ENCODE measurements at regions not wholly inside any gene's neighbourhood (a gene's known extent, or its start where the extent isn't known, plus 50 kb on each side); places are given as distances from the start of the nearest gene placed in this dataset.
A peak's percentile ranks its signal among the peaks of the same experiment; 100 is the strongest.

DNA sequence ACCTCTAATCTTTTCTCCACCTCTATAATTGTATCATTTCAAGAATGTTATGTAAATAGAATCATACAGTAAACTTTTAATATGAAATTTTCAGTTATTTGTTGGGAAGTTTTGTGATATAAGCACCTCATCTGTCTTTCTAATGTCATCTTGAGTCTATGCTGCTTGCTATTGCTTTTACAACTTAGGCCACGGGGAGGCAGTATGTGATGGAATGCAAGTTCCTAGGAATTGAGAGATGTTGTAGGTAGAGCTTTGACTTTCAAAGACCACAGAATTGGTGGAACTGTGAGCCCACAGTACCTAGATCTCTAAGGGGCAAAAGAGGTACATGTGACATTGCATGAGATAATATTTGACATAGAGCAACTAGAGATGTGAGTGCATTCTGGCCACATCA lies 328.3 kb downstream of the MFSD1 start:
- DNase-seq (ENCODE audit: low read depth), result no peak

DNA sequence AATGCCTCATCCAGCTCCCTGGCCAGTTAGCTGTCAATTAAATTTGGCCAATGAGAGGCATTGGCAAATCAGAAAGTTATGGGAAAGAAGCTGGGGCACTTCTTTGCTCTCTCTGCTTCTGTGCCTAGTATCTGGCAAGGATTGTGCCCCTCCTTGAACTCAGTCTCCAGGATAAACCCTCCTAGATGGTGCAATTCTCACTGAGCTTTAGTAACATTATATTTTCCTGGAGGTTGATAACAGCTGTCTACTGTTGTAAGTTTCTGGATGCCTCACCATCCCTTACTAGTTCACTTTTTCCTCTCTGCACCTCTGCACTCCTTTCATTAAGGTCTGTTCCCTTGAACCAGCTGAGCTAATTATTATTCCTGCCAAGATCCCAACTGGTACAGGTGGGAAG lies 329.5 kb downstream of the MFSD1 start:
- DNase-seq (ENCODE audit: low read depth), result no peak

GRCh38 chr3:159137949-159138348 lies 336.1 kb downstream of the MFSD1 start:
- DNase-seq (ENCODE audit: low read depth), result no peak

DNA sequence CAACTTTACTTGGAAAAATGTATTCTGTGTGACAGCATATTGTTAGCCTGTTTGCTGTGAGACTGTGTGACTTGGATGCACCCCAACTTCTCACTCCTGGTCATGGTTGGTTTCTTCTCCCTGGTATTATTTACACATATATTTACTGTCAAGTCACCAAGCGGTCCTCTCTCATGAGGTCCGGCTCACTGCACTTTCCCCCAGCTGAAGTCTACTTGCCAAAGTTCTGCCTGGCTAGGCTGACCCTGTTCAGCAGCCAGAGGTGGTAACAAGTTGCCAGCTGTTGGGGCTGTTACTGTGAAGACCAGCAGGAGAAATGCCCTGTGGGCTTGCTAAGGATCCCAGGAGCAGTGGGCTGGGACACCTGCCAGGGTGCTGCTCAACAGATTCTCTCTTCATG lies 337.5 kb downstream of the MFSD1 start:
- DNase-seq (ENCODE audit: low read depth), result no peak

GRCh38 chr3:159144472-159144871 lies 342.6 kb downstream of the MFSD1 start:
- no peak for DNase-seq (ENCODE audit: low read depth)

DNA sequence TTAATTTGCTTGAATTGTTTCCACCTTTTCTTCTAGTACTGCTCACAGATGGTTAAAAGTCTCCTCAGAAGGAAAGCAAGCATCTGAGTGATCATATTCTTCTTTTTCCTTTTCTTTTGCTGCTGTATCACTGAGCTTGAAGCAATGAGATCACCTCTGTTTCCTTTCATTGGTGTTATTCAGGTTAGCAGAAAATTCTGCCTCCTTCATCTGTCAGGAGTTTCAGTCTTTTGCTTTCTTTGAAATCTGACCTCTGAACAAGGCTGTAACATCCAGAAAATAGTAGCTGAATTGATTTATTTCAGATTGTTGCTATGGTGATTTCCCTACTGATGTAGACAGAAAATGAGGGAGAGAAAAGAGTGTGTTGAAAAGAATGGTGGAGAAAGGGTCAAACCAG lies 343.0 kb downstream of the MFSD1 start:
- no peak for DNase-seq (ENCODE audit: low read depth)

DNA sequence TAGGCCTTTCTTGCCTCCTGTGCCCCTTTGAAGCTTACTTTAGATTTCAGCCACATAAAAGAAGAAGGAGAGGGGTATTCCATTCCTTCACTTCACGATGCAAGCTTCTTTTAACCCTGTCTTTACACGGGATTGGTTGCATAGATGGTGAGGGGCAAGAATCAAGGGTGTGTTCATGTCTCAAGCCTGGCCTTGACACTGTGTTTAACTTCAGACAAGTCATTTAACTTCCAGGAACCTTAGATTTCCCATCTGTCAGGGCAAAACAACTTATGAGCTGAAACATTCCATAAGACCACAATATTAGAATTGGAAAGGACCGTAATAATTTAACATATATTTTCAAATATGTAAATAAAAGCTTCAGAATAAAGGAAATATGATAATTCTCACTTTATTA lies 344.5 kb downstream of the MFSD1 start:
- no peak for DNase-seq (ENCODE audit: low read depth)

GRCh38 chr3:159146856-159147435 lies 345.1 kb downstream of the MFSD1 start:
- DNase-seq (ENCODE audit: low read depth), result no peak

GRCh38 chr3:159147813-159148212 lies 346.0 kb downstream of the MFSD1 start:
- no peak for DNase-seq (ENCODE audit: low read depth)

GRCh38 chr3:159148466-159148865 lies 346.6 kb downstream of the MFSD1 start:
- DNase-seq (ENCODE audit: low read depth), result no peak

DNA sequence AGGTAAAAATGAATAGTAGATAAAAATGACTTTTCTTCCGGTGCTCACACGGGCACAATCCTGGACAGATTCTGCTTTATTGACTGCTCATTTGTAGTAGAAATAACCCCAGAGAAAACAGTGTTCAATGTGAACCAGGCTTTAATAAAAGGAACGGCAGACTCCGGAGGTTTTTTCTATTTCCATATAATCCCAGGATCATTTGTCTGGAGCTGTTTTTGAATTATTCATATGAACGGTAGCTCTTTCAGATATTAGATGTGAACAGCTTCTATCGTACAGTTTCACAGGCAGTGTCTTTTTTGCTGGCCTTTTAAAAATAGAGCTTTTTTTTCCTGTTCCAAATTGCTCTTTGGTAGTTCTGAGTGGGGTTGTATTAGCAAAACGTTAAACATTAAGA lies 347.3 kb downstream of the MFSD1 start:
- DNase-seq (ENCODE audit: low read depth), result no peak

- no peak for DNase-seq (ENCODE audit: low read depth)
Observed at GRCh38 chr3:159149633-159150032, 347.8 kb downstream of the MFSD1 start.

DNA sequence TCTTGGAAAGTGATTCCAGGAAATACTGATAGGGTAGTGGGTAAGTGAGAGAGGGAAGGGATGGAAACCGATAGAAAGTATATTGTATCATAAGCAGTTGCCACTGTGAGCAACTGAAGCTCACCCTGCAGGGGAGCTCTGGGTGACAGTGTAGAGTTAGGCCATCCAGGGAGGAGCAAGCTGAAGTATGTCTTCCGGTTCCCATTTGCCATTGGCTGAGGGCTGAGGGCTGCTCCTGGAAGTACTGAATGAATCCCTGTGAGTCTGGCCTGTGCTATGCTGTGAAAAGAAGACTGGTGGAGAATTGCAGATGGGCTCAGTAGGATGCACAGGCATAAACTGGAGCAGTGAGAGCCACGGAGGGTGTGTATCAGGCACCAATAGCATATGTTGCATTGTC lies 348.3 kb downstream of the MFSD1 start:
- no peak for DNase-seq (ENCODE audit: low read depth)

DNA sequence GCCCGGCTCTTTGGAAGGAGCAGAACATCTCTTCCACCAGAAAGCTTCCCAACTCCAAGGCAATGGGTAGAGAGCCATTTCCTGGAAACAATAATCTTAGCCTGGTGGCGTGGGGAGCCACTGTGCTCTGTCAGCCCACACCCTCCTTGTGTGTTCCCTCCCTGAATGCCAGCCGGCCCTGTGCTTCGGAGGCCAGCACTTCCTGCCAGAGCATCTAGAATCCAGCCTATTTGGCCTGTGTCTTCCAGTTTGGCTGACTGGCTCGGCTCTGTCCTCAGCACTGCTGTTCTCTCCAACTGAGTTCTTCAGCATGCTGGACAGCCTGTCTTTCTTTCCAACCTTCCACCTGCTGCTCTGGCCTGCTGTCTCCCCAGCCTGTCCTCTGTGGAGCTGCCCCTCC lies 349.3 kb downstream of the MFSD1 start:
- no peak for DNase-seq (ENCODE audit: low read depth)

DNA sequence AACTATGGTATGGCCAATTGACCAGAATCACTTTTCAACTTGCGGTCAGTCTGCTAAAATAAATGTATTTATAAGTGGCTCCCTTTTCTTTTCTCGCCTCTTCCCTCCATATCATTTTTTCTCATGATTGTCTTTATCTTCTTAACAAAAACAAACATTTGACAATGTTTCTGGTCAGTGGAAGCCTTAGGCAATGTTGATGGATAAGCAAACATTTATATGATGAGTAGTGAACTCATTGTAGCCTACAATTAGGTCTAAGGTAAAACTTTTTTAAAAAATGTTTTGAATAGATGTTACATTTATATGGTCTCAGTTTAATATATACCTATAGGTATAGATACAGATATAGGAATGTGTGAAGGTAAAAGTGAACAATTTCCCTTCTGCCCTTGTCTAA lies 355.4 kb downstream of the MFSD1 start:
- DNase-seq (ENCODE audit: low read depth), result no peak

- no peak for DNase-seq (ENCODE audit: low read depth)
Observed at GRCh38 chr3:159158213-159158612, 356.4 kb downstream of the MFSD1 start.

GRCh38 chr3:159158801-159159200 lies 356.9 kb downstream of the MFSD1 start:
- no peak for DNase-seq (ENCODE audit: low read depth)

- no peak for DNase-seq (ENCODE audit: low read depth)
Observed at GRCh38 chr3:159159546-159159945, 357.7 kb downstream of the MFSD1 start.

GRCh38 chr3:159163656-159164055 lies 361.8 kb downstream of the MFSD1 start:
- DNase-seq (ENCODE audit: low read depth), result no peak

- no peak for DNase-seq (ENCODE audit: low read depth)
Observed at GRCh38 chr3:159165961-159166360, 364.1 kb downstream of the MFSD1 start.

- DNase-seq (ENCODE audit: low read depth), result no peak
Observed at GRCh38 chr3:159166899-159167586, 365.2 kb downstream of the MFSD1 start.

GRCh38 chr3:159168788-159169187 lies 366.9 kb downstream of the MFSD1 start:
- DNase-seq (ENCODE audit: low read depth), result no peak

GRCh38 chr3:159169828-159170227 lies 368.0 kb downstream of the MFSD1 start:
- peak; percentile 43 for DNase-seq (ENCODE audit: low read depth)

DNA sequence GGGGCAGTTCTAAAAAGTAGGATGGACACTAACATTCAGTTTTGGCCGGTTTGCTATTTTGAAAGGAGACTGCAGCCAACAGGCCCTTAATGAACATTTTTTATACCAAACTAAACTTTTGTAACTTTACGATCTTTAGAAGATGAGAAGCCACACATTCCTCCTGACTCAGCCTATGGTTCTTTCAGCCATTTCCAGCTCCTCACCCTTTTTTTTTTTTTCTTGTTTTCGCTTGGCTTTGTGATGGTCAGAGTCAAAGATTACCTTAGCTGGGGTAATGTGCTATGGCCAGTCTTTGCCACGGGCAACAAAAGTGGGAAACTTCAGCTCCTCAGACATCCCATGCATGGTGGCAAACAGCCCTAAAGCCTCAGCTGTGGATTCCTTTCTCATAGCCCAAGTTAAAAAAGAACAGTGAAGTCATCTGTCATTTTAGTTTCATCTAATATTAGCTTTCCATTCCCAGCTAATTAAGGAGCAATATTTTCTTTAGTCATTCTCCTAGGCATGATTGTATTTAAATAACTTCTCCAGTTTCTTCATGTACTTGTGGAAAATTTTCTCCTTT lies 368.7 kb downstream of the MFSD1 start:
- DNase-seq (ENCODE audit: low read depth), result no peak

Measured in fibroblast of the conjunctiva (primary cell).